ENCODE measurements at regions not wholly inside any gene's neighbourhood (a gene's known extent, or its start where the extent isn't known, plus 50 kb on each side); places are given as distances from the start of the nearest gene placed in this dataset.

- no peak for TF ChIP-seq POLR2A (IDR thresholded peaks at IDR 0.05; ENCODE audit: low read length)
- TF ChIP-seq GATA1 (IDR thresholded peaks at IDR 0.05; ENCODE audit: low read depth, low read length): no peak
These were observed 385.2 kb downstream of the GPAT3 start for GRCh38 chr4:83921124-83921523.
